GM19099 (cell line): ENCODE measurements at regions not wholly inside any gene's neighbourhood (a gene's known extent, or its start where the extent isn't known, plus 50 kb on each side); places are given as distances from the start of the nearest gene placed in this dataset.

Experiments used
- POLR2A ChIP-seq: IDR thresholded peaks from 3 replicates; pipeline ENCODE4 v1.6.1; 2011; ENCODE audit warnings: low read depth; ENCODE audit not compliant: insufficient read length; ENCODE audit errors: extremely low read depth

GRCh38 chr2:64771737-64772136 lies 118.0 kb upstream of the SERTAD2 start:
- TF ChIP-seq POLR2A = no peak

DNA sequence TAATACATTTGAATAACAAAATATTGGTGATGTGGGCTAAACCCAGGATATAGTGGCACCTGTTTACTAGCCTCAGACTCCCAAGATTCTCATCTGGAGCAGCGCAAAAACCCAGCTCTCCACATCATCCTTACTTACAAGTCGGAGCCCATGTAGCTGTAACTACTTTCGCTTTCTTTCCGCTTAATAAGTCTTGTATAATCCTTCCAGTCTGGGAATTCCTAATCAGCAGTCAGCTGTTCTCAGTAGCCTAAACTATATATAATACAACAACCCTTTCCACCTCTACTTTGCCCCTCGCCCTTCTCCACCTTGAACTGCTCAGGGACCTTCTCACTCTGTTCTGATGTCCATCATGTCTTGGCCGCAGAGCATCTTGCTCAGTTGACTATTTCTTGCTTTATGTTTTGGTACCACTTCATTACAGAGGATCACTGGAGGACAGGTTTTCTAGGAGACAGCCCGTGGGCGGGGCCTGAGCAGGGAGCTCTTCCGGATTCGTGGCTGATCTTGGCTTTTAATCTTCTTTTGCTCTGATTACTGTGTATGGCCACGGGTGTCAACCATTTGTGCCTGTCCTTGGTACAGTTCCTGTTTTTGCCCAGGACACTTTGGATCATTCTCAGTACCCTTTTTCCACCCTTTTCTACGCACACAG lies 119.9 kb upstream of the SERTAD2 start:
- TF ChIP-seq POLR2A = no peak

- TF ChIP-seq POLR2A = no peak
Observed at GRCh38 chr2:64777841-64778240, 124.1 kb upstream of the SERTAD2 start.

GRCh38 chr2:64779117-64779690 lies 125.5 kb upstream of the SERTAD2 start:
- no peak for TF ChIP-seq POLR2A

- TF ChIP-seq POLR2A = no peak
Observed at GRCh38 chr2:64780041-64780440, 126.3 kb upstream of the SERTAD2 start.

- no peak for TF ChIP-seq POLR2A
Observed at GRCh38 chr2:64781711-64782390, 128.1 kb upstream of the SERTAD2 start.

- TF ChIP-seq POLR2A = no peak
Observed at GRCh38 chr2:64784168-64785061, 130.7 kb upstream of the SERTAD2 start.

DNA sequence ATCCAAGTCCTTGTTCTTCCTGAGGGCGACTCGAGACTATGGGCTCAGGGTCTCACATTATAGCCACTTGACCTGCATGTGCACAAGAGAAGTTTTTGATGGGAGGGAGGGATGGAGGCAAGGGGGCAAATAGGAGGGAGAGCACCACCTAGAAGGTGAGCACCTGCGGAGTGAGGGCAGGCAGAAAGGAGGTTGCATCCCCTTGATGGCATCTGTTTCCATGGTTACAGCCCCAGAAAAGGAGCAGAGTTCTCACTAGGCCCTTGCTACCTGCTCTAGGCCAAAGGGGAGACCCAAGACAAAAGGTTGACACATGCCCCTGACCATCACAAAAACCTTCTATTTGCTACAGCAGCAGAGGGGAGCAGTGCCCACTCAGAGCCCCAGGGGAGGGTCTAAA lies 131.5 kb upstream of the SERTAD2 start:
- no peak for TF ChIP-seq POLR2A

GRCh38 chr2:64786343-64787018 lies 132.8 kb upstream of the SERTAD2 start:
- TF ChIP-seq POLR2A = no peak

DNA sequence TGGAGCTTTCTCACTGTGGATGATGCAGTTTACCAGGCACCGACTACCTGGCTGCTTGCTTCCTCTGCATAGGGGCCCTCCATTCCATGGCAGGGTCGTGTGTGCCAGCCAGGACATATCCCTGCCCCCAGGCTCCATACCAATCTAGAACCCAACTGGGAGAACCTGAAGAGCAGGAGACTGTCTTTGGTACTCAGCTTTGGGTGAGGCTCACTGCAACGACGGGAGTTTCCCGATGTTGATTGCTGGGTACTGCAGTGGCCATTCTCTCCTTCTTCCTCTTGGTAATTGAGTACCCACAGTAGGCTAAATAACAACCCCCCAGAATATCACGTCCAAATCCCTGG lies 133.3 kb upstream of the SERTAD2 start:
- TF ChIP-seq POLR2A = no peak

- no peak for TF ChIP-seq POLR2A
Observed at GRCh38 chr2:64787698-64788097, 134.0 kb upstream of the SERTAD2 start.

- TF ChIP-seq POLR2A = no peak
Observed at GRCh38 chr2:64789466-64790320, 136.0 kb upstream of the SERTAD2 start.

DNA sequence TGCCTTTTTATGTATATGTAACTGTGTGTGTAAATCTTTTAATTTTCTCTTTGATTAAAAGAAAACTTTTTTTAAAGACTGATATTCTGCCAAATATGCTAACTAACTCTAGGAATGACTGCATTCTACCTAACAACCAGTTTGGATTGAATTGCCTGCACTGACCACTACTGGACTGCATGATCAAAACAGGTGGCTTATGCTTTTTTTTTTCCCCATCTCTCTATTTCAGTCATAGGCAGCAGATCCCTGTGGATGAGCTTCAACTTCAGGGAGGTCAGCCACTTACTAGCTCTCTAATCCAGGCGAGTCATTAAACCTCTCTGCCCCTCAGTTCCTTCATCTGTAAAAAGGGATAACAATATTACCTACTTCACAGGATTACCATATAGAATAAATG lies 138.6 kb upstream of the SERTAD2 start:
- TF ChIP-seq POLR2A = no peak
